Muscle of arm (tissue), 1 donor: ENCODE measurements at regions not wholly inside any gene's neighbourhood (a gene's known extent, or its start where the extent isn't known, plus 50 kb on each side); places are given as distances from the start of the nearest gene placed in this dataset.
"Not testable (repeated sequence)": the region's sequence is repeated elsewhere in the genome, so short reads cannot be mapped to it uniquely, and the experiment has no call there.

Source experiments
- DNase-seq: peaks from one replicate; pipeline ENCODE4 v3.0.0-alpha.2; 2013

DNA sequence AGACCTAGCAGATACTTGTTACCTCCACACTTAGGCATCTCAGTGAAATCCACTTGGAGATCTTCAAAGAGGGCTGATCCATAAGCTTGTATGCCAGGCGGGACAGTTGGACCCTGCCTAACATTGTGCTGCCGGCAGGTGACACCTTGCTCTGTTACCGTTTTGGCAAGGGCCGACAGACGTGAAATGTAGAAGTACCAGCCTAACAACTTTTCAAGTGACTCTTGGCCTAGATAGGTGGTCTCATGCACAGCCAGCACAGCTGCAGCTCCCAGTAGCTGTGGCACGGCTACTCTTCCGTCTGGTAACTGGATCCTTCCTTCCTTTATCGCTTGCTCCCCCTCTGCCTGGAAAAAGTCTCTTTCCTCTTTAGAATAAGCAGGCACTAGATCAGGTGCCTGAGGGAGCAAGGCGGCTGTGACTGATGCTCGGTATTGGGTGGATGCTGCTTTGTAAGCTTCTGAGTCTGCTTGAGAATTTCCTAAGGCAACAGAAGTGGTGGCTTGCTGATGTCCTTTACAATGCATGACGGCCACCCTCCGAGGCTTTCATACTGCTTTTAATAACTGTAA lies 713.5 kb downstream of the AMY1C start:
- no peak for DNase-seq

DNA sequence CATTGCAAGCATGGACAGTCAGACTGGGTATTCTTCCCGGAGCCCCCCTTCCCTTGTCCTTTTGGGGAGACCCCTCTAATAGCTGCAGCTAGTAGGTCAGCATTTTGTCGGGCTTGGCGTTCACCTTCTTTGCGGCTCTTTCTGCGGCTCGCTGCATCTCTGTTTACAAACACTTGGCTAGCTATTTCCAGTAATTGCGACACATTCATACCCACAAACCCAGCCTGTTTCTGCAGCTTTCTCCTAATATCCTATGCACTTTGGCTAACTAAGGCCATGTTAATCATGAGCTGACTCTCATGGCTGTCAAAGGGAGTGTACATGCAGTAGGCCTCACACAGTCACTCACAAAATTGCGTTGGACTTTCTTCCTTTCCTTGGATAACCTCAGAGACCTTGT lies 716.4 kb downstream of the AMY1C start:
- no peak for DNase-seq

DNA sequence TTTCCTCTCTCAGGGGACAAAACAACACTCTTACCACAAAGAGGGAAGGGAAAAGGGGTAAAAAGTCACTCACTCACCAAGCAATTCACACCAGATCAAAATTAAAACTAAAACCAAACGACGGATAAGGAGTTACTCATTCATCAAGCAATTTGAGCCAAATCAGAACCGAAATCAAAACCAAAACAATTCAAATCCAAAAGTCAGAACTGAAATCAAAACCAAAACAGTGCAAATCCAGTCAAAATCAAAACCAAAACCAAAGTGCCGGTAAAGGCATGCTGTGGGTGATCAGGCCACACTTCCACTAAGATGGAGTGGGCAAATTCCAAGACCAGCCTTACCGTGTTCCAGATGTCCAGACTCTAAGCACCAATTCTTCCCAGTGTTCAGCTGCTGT lies 717.9 kb downstream of the AMY1C start:
- DNase-seq = no peak

DNA sequence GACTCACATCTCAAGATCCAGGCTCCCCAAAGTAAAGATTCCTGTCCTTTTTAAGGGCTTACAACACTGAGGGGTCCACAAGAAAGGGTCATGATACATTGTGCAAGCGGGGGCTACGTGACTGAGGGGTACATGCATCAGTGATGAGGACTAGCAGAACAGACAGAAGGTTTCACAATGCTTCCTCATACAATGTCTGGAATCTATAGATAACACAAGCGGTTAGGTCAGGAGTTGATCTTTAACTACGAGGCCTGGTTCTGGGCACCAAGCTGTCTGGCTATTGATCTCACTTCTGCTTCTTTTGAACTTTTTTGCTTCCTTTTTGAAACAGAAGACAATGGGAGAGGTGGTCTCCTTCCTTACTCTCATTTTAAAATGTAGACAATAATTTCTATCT lies 718.6 kb downstream of the AMY1C start:
- DNase-seq = no peak

DNA sequence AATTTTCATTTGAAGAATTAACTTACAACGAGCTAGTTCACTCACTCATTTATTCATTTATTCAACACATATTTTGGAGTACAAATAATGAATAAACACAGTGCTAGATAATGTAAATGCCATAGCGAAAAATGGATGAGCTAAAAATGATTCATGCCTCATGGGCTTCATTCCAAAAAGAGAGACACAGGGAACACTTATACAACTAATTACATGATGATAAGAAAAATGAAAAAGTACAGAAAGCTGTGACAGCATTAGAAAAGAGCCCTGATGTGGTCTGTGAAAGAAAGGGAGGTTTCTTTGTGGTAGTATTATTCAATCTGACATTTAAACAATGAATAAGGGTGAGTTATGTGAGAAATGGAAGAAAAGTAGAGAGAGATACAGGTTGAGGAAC lies 726.4 kb downstream of the AMY1C start:
- no peak for DNase-seq

DNA sequence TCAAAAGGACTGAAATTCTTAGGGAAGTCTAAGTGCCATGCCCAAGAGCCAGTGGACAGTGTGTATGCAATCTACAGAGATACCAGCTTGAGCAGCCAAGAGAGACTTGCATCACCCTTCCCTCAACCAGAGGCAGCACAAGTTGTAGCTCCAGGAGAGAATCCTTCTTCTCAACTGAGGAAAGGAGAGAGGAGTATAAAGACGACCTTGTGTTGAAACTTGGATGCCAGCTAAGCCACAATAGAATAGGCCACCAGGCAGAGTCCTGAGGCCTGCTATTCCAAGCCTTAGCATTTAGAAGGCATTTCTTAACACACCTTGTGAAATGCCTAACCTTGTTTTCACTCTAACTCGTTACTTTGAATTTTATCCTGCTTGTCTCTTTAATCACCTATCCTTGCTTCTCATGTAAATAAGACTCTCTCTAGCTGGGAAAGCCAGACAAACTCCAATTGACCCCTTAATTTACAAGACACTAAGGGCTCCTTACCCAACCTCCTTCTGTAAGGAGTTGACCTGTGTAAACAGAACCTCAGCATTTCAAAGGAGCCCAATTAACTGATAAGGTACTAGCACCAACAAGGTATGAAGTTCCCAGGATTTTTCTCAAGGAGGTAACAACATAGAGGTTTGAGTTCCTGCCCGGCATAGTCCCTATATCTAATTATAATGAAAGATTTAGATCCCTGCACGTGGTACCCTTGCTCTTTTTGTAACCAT lies 738.8 kb downstream of the AMY1C start:
- no peak for DNase-seq

DNA sequence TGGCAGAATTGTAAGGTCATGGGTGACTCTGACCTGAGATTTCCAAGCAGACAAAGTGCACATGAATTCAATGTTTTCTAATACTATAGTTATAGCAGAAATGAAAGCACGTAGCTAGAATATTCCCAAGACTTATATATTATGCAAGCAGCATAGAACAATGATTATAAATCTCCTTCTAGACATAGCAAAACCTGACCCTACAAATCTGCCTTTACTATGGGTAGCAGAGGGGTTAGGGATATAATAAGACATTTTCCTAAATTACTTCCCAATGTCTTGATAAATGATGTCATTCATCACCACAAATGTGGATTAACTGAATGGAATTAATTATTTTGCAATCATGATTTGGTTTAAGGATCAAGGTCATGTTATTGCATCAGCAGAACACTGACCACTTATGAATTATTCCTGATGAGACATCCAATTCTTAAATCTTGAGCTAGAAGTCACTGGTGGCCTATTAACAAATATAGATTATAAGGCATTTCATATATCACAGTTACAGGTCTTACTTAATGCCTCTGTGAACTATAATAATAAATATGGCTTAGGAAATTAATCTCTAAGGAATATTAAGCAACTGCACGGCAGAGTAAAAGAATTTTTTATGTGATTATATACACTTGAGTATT lies 776.6 kb downstream of the AMY1C start:
- no peak for DNase-seq

DNA sequence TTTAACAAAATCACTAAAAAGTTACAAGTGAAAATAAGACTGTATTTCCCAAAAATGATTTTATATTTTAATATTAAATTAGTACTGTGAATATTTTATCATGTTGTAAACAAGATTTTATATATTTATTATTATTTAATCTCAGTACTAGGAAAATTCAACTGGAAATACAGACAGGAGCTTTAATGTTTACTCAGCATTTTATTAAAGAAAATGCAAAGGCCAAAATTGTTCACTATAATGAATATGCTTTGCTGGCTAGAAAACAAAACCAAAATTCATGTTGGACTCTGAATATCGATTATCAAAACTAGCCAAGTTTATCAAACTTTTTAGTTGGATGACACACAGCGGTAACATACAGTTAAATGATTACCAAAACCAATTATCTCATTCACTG lies 782.3 kb downstream of the AMY1C start:
- DNase-seq = no peak

DNA sequence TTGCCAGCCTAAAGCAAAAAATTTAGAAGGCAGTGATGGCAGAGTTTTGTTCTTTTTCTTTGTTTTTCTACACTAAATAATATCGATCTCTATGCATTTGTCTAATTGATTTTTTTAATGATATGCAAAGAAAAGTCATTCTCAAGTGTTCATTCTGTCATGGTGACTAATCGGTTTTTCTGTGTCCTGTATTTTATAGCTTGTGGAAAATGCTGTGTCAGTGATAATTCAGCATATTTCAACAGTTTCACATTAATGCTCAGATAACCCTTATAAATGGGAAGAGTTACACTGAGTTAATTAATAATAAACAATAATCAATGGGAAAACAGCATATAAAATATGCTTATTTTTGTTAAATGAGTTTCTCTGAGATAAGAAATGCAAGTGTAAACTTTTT lies 824.9 kb downstream of the AMY1C start:
- no peak for DNase-seq

DNA sequence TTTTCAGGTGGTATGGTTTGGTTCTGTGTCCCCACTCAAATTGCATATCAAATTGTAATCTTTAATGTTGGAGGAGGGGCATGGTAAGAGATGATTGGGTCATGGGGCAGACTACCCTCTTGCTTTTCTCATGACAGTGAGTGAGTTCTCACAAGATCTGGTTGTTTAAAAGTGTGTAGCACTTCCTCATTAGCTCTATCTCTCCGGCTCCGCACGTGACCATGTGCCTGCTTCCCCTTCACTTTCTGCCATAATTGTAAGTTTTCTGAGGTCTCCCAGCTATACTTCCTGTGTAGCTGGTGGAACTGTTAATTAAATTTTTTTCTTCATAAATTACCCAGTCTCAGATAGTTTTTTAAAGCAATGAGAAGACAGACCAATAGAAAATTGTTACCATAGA lies 843.2 kb downstream of the AMY1C start:
- DNase-seq = no peak

DNA sequence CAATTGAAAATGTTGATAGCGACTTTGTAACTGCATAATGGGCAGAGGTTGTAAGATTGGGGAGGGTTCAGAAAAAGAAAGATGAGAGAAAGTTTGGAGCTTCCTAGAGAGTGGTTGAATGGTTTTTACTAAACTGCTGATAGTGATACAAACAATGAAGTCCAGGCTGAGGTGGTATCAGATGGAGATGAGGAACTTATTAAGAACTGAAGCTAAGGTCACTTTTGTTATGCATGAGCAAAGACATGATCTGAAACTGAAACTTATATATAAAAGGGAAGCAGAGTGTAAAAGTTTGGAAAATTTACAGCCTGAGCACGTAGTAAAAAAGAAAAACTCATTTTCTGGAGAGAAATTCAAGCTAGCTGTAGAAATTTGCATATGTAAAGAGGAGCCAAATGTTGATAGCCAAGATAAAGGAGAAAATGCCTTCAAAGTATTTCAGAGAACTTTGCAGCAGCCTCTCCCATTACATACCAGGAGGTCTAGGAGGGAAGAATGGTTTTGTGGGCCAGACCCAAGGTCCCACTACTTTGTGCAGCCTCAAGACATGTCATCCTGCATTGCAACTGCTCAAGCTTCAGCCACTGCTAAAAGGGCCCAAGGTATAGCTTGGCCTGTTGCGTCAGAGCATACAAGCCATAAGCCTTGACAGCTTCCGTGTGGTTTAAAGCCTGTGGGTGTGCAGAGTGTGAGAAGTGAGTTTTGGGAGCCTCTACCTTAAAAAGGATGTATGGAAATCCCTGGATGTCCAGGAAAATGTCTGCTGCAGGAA lies 843.9 kb downstream of the AMY1C start:
- no peak for DNase-seq

DNA sequence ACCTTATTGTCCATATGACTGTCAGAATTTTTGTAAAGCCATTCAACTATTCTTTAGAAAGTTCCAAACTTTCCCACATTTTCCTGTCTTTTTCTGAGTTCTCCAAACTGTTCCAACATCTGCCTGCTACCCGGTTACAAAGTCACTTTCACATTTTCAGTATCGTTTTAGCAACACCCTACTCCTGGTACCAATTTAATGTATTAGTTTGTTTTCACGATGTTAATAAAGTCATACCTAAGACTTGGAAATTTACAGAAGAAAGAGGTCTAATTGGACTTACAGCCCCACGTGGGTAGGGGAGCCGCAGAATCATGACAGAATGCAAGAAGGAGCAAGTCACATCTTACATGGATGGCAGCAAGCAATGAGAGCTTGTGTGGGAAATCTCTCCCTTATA lies 867.8 kb downstream of the AMY1C start:
- DNase-seq = no peak

DNA sequence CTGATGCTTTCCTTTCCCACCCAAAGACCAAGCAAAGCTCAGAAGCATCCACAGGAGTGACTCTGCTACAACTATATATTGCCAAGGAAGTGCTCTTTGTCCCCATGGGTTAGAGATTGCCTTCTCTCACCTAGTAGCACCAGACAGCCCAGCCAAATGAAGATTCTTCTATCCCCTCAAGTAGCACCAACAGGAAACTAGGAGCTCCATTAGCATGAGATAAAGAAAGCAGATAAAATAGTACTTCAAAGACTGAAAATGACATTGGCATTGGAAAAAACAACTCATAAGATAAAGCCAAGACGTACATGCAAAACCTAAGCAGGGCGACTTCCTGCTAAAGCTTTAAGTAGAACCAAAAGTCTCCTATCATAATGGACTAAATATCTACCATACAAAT lies 871.5 kb downstream of the AMY1C start:
- no peak for DNase-seq

DNA sequence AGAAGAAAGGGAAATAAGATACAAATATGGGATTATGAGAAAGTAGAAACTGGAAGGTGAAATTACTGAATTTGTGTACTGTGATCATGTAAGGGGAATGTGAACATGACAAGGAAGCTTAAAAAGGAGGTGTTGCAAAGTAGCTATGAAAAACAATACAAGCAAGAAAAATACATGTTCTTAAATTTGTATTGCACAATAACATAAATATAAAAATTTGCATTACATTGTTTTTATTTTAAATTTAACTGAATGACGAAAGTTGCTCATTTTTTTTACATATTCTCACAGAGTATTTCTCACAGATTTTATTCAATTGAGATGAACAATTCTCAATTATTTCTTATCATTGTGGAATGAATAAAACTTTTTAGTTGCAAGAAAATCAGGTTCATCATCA lies 874.8 kb downstream of the AMY1C start:
- DNase-seq = no peak

DNA sequence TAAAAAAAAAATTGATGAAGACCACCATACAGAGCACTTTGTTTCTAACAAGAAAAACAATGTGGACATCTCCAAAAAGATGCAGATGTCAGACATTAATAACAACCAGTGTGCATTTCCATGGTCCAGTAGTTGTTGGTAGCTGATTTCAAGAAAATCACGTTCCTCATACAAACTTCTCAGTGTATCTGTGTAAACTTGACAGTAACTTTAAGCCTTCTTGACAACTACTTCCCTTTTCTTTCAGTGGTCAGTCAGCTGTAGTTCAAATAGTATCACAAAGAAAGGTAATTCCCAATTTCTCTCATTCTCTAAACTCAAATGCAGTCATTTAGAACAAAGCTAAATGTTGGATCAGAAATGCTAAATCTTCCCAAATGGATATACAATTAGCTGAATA lies 879.9 kb downstream of the AMY1C start:
- no peak for DNase-seq

DNA sequence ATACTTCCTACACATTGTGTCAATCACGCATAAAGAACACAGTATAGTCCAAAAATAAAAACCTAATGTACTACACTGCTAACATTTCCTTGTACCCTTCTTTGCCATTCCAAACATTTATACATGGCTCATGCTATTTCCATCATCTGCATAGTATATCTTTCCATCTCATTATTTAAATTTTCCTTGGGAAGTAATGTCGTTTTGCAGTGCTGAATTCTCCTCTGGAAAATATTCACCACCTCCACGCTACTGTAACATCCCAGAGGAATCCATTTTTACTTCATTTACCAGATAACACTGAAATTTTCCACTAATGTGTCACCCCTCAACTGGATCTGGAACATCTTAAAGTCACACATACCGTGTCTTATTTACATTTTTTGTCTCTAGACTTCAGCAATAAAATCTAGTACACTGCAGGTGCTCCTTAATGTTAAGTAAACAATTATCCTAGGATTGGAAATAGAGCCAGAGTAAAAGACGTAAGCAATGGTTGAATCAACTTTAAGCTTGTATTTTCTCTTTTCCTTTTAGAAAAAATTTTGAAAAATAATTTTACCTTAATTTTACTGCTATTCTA lies 881.0 kb downstream of the AMY1C start:
- DNase-seq = no peak

DNA sequence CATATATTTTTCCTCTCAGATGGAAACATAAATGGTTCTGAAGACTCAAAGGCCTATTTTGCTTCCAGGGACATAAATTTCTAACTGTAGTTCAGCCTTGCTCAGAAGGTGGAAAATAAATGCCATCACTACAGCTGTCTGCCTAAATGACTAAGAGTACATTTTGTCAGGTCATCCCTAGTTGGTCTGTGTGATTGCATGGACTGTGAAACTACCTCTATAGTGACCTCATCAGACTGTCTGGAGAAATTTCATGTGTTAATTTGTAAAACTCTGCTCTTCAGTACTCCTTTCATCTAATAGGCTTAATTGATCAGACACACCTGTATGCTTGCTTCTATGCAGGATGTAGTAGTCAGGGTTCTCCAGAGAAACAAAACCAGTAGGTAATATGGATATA lies 886.9 kb downstream of the AMY1C start:
- DNase-seq = no peak

DNA sequence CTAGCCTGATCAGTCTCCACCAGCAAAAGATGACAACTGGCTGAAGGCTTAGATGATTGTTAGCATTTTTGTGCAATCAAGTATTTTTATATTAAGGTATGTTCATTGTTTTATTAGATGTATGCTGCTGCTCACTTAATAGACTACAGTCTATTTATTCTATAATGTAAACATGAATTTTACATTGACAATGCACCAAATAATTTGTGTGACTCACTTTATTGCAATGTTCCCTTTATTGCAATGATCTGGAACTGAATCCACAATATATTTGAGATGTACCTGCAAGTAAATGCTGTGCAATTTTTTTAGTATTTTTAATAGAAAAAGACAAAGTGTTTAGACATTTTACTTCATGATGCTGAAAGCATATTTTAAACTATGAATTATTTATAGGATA lies 896.5 kb downstream of the AMY1C start:
- DNase-seq = no peak

DNA sequence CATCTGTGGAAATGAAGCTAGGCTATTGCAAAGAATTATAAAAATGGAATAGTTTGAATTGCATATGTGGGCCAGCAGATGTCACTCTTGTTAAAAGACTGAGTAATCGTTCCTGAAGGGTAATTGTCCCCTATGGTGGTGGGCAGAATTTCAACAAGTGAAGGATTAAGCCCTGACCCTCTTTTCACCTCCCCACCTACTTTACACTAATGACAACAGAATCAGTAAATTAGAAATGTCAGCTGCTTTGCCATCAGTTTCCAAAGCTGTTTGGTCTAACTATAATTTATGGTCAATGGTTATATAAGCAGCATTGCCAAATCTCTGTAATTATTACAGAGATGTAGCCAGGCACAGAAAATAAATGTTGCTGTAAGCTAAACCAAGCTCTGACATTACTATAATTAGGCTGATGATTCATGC lies 898.6 kb downstream of the AMY1C start:
- DNase-seq = no peak

DNA sequence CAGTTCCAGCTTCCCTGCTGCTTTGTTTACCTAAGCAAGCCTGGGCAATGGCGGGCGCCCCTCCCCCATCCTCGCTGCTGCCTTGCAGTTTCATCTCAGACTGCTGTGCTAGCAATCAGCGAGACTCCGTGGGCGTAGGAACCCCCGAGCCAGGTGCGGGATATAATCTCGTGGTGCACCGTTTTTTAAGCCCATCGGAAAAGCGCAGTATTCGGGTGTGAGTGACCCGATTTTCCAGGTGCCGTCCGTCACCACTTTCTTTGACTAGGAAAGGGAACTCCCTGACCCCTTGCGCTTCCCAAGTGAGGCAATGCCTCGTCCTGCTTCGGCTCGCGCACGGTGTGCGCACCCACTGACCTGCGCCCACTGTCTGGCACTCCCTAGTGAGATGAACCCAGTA lies 914.7 kb downstream of the AMY1C start:
- not testable (repeated sequence) for DNase-seq

DNA sequence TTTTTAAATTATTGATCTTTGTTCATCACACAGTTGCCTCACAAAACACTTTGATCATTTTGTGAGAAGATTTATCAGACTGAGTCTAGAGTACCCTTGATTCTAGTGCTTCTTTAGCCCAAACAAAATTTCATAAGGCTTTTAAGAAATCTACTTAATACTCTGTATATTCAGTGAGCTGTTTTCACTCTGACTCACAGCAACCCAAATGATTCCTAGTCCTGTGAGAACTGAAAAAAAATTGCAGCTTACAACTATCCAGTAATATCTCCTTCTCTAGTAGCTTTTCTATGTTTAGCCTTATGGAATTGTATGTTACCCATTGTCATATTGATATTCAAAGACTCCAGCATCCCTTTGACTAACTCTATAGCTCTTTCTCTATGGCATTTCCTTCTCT lies 915.6 kb downstream of the AMY1C start:
- DNase-seq = no peak

DNA sequence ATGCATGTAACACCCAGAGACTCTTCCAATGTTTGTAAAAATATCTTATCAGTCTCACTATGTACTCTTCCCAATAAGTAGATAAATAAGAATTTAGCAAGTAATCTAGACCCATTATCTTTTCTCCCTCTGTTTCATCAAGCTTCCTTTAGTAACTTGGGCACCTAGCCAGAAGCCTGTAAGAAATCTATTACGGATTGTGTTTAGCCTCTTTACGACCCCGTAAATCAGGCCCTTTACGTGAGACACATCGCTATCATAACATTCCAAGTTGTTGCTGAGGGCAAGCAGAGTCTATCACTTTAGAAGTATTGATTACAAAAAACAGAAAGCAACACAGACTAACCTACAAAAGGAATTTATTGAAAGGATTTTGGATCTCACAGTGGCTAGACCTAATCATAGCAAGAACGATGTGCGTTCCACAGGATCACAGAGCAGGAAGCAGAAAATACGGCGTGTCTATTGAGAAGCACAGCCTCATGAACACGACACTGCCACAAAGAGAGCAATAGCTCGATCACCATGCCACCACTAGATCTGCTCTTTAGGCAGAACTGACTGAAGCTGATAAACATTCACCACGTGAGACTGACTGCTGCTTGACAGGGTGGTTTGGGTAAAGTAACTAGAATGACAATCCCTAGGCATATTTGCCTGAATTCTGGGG lies 922.1 kb downstream of the AMY1C start:
- DNase-seq = no peak
